GF-D8 (cell line): ENCODE measurements at regions not wholly inside any gene's neighbourhood (a gene's known extent, or its start where the extent isn't known, plus 50 kb on each side); places are given as distances from the start of the nearest gene placed in this dataset.
"Not testable (repeated sequence)": the region's sequence is repeated elsewhere in the genome, so short reads cannot be mapped to it uniquely, and the experiment has no call there.

Experiments used
- DNase-seq: peaks from one replicate; lab custom pipeline; 2025; lab: John Stamatoyannopoulos, UW

DNA sequence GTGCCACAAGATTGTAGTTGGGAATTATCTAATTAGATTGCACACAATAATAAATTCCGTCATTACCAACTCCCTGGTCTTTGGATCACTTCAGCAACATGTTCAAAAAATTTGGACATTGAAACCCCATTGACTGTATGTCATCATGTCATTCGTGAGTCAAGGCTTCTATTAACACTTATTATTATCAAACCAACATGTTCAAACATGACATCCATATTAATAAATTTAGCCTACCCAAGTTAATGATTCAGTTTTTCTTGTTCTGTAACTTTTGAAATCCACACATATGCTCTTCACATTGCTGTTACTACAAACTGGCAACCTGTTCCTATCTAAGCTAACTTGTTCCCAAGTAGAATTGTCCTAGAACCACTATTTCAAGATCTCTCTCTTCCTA, 1142.7 kb upstream of the SLC39A10 start:
- no peak for DNase-seq

DNA sequence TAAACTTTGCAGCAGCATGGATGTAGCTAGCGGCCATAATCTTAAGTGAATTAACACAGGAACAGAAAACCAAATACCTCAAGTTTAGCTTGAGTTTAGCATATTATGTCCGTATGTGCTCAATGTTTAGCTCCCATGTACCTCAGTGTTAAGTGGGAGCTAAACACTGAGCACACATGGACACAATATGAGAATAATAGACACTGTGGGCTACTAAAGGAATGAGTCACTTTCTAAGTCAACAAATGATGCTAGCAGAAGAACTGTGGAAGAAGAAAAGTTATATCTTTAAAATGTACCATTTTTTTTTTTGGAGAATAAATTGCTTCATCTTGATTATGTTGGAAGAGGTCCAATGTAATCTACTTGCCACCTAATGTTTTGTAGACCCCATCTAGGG, 1146.0 kb upstream of the SLC39A10 start:
- not testable (repeated sequence) for DNase-seq

DNA sequence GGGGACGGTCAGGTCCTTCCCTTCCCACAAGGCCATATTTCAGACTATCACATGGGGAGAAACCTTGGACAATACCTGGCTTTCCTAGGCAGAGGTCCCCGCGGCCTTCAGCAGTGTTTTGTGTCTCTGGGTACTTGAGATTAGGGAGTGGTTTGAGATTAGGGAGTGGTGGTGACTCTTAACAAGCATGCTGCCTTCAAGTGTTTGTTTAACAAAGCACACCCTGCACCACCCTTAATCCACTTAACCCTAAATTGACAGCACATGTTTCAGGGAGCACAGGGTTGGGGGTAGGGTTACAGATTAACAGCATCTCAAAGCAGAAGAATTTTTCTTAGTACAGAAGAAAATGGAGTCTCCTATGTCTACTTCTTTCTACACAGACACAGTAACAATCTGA, 1152.2 kb upstream of the SLC39A10 start:
- not testable (repeated sequence) for DNase-seq

DNA sequence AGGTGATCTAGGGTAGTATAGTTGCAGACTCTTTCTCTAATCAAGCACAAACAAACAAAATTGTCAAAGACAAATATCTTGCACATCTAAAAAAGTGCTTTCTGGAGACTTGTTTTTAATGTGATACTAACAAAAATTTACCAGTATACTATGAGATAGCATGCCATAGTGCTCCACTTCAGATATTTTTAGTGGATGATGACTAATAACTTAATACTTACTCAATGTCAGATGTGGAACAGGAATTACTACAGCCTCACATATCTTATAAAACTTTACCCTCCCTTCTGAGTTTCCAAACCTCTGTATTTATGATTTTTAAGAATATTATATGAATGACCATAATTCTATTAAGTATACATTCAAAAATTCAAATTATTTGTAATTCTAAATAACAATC, 1162.0 kb upstream of the SLC39A10 start:
- DNase-seq = no peak

DNA sequence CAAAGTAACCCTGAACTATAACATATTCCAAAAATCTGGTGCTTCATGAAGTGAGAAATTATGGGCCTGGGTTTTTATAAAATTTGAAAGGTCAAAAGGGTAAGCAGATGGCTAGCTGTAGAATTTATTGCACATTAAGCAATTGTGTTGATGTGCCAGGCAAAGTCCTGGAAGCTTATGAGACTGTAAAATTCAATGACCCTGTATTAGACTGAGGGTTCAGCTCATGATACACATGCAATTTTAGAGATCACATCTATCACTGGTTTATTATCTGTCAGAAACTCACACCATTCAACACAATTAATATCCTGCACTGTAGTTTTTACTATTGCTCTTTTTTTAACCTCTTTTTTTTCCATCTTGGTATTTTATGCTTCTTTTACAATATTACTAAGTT, 1162.6 kb upstream of the SLC39A10 start:
- DNase-seq = no peak

DNA sequence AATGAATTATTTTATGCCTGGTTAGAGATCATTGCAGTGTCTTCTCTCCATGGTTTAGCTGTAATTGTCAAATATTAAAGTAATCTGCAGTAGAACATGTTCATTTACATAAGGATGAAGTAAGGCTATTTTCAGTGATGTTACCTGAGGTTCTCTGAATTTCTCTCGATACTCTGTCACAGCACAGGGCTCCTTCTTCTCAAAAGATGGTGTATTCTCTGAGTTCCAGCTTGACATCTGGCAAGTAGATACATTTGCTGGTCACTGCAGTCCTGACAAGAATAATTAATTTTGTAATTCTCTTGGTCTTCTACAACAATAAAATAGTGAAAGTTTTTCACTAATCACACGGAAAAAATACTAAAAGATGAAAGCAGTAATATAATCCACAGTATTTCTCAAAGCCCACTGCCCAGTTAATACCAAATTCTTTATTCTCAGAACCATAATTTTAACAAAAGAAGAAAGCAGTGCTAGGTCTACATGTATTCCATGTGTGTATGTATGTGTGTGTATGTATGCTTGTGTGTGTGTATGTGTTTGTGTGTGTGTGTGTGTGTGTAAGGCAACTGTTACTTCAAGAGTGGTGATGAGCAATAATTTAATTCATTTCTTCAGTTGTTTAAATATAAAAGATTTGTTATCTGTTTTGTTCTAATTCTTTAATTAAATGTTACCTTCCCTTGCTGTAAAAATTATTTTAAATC, 1165.5 kb upstream of the SLC39A10 start:
- DNase-seq = no peak

DNA sequence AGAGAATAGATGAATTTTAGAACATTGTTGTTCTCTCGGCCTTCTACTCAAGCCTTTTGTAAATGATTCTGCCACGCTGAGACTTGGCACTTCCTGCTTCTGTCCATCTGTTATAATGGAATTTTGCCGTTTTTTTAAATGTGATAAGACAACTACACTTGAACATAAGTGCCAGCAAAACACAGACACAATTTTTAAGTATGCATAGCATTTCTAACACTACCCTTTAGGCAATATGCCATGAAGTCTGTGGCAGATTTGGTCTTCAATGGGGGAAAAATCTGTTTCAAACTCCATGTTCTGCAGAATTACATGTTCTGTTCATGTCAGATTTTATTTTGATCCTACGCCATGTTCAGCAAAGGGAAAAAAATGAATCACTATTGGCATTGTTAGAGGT, 1170.7 kb upstream of the SLC39A10 start:
- no peak for DNase-seq

DNA sequence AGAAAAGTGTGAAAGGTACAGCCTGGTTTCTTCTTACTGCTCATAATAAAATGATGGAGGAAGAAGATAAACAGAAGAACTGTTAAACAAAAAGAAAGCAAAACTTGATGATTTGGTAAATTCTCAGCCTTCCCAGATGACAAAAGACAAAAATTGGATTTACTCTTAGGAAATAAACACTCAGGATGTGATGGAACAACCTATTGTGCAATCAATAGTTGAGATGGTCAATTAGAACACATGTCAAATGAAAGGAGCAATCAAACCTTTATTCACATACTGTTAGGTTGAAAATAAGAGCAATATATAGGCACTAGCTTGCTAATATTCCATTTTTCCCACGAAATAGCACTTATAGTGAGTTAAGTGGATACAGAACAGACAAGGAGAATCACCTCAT, 1174.0 kb upstream of the SLC39A10 start:
- DNase-seq = no peak

DNA sequence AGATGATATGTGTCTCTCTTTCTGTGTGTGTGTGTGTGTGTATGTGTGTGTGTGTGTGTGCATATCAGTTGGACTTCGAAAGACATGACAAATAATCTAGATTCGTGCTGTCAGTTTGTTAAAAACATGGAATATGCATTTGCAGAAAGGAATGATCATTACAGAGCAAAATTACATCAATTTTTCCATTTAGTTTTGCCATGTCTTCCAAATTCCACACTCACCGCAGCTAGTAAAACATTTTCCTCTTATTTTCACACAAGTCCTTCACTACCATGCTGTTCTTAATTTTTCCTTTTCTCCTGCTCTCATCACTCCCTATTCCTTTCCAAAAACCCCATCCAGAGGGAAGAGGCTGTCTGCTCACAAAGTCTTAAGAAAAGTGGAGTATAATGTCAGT, 1191.4 kb upstream of the SLC39A10 start:
- no peak for DNase-seq

DNA sequence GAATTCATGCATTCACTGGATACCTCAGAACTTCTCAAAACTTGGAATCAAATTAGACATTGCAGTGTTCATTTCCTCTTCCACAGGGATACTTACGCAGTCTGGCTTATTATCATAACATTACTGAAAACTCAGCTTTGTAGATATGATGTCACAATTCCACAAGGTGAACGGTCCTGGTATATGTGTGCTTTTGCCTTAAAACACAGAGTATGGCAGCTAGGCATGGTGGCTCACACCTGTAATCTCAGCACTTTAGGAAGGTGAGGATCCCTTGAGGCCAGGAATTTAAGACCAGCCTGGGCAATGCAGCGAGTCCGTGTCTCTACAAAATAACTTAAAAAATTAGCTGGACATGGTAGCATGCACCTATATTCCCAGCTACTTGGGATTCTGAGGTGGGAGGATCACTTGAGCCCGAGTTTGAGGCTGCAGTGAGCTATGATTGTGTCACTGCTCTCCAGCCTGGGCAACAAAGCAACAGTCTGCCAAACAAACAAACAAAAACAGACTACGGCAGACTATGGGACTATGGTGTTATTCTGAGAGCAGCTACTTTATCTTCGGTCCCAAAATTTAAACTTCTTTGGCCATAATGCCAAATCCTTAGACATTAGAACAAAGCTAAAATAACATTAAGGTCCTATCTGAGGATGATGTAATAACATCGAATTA, 1191.9 kb upstream of the SLC39A10 start:
- no peak for DNase-seq

DNA sequence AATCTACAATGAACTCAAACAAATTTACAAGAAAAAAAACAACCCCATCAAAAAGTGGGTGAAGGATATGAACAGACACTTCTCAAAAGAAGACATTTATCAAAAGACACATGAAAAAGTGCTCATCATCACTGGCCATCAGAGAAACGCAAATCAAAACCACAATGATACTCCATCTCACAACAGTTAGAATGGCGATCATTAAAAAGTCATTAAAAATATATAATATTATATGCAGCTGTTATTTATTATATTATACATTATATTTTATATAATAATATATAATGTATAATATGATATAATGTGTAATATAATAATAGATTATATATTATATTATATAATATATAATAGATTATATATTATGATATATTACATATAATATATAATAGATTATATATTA, 1194.1 kb upstream of the SLC39A10 start:
- DNase-seq = not testable (repeated sequence)

DNA sequence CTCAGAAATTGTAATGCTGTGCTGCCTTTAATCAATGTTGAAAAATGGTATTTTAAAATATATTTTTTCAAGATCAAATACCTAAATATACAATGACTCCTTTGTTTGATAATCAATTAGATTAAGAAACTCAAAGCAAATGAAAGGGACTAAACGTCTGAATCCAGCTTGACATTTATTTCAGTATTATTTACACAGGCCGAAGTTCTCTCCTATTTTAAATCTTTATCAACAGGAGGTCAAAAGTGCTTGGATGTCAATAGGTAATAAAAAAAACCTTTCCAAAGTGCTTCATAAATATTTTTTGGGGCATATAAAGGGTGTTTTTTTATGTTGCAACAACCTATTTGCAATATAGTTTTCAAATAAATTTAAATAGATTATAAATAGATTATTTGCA, 1201.7 kb upstream of the SLC39A10 start:
- DNase-seq = no peak

DNA sequence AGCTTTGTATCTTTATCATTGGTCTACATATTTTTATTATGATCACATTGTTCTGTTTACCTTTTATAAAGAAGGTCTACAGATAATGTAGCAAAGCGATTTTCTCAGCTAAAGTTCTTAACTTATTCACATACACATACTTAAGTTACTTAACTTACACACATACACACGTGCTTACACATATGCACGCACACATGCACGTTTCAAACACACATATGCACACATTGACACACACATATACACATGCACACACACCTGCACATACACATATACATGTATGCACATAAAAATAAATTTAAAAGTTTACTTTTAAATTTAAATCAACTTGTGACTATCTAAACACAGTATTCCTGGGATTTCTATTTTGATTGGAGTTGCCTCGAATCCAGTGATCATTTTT, 1204.5 kb upstream of the SLC39A10 start:
- no peak for DNase-seq

DNA sequence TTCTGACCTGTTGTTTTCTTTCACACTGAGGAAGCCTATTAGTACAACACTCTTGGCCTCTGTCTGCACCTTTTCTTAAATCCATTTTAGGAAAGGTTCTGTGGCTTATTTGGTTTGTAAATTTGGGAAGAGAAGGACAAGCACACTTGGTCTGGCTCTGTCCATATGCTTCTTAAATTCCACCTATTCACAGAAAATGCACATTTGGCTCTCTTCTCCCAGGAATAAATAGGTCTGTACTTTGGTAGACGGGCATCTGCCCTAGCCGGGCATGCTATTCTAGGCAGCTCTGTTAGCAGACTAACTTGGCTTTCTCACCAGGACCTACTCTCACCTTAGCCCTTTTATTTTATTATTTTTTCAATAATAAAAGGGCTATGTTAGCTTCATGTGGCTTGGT, 1211.8 kb upstream of the SLC39A10 start:
- DNase-seq = no peak

DNA sequence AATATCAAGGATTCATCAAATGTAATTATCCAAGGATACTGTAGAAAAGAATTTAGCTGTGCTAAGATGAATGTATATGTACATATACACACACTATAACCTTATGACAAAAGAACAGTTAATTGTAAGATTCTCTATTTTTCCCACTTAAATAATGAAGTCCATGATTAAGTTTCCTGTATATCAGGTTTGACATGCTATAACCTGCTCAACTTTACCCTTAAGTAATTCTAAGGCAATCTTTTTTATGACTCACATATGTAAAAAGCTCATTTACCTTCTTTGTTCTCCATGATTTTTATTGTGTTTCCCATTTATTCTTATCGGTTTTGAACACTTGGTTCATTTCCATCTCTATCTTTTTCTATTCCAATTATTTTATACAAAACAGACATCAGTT, 1213.1 kb upstream of the SLC39A10 start:
- no peak for DNase-seq

DNA sequence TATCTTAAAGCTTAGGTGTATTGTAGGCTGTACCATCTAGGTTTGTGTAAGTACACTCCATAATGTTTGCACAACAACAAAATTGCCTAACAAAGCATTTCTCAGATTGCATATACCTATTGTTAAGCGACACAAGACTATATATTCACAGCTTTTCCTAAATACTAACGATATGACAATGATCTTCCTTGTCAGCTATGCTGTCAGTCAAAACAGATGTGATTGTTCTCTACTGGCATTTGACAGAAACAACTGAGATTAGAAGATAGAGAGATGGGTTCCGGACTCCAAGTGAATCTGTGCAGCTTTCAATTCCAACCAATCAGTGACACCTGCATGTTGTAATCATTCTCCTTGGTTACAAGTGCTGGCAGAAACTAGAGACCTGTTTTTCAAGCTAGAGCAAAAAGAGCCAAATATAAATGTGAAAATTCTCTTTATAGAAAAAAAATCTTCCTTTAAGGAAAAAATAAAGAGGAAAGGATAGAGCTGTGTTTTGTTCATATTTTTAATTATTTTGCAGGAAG, 1232.3 kb upstream of the SLC39A10 start:
- DNase-seq = no peak

DNA sequence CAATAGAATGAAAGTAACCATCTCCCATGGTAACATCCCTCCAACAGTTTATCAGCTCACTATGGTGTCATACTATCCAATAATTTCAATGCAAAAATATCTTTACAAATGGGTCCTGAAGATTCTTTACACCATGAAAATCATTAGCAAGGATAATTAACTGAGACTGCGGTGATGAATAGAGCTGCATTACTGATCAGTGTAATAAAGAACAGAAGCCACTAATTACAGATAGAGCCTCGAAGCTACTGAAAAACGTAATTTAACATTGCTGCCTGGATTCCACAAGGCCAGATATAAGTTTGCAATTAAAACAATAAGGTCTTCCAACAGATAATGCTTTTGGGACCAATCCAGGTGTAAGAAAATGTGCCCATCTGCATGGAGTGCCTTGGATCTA, 1245.8 kb upstream of the SLC39A10 start:
- DNase-seq = no peak

DNA sequence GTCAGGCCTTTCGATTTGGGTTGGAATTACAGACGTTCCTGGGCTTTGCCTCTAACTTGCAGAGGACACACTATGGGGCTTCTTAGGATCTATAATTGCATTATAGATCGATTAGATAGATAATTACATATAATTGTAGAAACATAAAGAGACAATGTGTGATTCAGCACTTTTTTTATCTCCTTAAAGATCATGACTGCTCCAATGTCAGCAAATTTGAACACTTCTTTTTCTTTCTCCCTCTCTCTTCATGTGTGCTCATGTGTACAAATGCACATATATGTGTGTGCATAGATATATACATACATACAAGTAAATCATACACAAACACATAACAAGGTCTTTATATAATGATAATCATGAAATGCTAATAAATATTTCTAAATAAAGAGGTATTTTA, 1261.2 kb upstream of the SLC39A10 start:
- no peak for DNase-seq

DNA sequence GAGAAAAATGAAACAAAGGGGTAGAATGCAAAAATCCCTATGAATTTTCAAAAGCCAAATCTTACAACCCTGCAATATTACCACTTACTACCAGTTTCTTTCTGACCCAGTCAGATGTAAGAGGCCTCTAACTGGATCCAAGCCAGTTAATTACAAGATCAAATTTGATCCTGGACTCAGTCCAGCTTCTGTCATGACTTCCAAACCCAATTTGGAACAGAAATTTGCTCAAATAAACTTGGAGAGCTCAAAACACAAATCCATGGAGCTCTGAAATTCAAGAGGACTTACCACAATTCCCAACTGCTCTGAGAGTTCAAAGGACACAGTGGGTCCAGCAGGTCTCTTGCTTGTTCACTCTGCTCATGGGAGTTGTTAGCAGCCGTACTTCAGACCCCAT, 1271.7 kb upstream of the SLC39A10 start:
- DNase-seq = no peak

DNA sequence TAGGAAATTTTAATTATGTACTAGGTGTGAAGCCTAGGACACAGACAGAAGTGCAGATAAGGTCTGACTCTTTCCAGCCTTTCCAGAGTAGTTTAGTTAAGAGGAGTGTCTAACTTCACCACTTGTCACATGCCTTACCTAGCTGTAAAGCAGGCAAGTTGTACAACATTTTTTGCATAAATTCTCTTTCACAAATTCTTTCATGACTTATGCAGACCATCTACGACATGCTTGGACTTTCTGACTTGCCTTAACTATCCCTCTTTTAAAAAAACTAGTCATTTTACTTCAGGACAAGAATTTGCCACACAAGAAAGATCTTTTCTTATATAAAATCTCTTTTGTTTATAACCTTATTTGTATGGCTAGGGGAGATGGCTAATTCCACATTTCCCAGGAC, 1273.6 kb upstream of the SLC39A10 start:
- no peak for DNase-seq

DNA sequence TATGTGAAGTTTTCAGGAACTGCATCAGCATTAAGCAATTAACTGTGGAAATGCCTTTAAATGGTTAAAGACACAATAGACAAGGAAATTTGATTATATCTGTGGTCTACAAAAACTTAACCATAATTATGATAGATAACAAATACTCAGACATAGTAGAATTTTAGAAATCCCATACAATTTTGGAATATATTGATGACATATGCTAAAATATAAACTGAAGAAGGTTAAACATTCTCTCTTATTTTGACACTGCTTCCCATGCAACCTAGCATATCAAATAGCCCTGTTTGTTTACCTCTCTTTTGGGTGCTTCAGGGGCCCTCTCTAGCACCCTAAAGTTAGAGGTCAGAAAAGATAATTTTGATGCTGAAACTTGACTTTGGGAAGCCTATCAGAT, 1274.8 kb upstream of the SLC39A10 start:
- no peak for DNase-seq

DNA sequence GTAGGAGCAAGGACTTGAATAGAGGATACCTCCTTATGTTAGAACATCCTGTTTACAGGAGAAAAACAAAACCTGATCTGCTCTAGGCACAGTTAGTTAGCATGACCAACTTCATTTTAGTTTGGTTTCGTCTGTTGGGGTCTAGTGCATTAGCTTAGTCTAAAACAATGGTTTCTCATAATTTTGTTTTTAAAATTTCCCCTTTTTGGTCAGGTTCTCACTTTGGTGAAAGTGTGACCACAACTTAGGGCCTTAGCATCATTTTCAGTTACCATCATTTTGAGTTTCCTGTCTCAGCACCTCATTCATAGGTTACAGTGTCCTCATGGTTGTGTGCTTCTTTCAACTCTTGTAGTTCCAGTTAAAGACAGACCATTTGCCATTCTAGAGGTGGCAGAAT, 1277.0 kb upstream of the SLC39A10 start:
- no peak for DNase-seq

DNA sequence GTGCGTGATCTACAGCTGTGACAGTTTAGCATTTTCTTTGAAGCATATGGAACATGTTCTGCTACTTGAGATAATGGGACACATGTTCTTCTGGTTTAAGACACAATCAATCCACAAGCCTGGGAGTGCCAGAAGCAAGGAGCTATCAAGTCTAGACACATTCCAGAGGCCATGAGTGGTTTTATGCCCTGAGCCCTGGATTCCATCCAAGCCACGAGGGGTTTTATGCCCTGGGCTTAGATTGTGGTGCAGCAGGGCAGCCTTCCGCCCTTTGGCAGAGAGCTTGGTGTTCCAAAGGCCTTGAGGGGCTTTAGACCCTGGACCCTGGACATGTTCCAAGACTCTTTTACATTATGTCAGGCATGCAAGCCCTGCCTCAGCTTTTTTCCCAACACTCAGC, 1289.6 kb upstream of the SLC39A10 start:
- not testable (repeated sequence) for DNase-seq

DNA sequence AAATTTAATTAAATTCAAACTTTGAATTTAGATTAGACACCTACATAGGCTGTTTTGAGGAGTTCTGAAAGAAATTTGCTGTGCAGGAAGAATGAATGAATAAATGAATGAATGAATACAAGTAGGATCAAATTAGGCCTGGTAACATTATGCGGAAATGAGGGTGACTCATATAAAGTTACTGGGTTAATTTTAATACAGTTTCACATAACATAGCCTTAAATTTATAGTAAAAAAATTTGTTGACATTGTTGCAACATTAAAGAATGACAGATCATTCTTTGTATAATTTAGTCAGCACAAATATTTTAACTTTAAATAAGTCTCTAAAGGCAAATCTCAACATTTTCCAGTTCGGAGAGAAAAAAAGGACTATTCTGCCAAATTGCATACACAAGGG, 1293.1 kb upstream of the SLC39A10 start:
- no peak for DNase-seq
